Fibroblast of peridontal ligament (primary cell): ENCODE measurements at regions not wholly inside any gene's neighbourhood (a gene's known extent, or its start where the extent isn't known, plus 50 kb on each side); places are given as distances from the start of the nearest gene placed in this dataset.

Experiments used
- DNase-seq: peaks from one replicate; pipeline ENCODE4 v3.0.0-alpha.2; 2010; ENCODE audit errors: extremely low read depth

- DNase-seq, result no peak
Observed at GRCh38 chr14:104439625-104440024, 139.9 kb upstream of the C14orf180 start.

GRCh38 chr14:104440297-104440956 is 139.1 kb upstream of the C14orf180 start:
- DNase-seq, result no peak

GRCh38 chr14:104441275-104442106 is 138.1 kb upstream of the C14orf180 start:
- no peak for DNase-seq

GRCh38 chr14:104442107-104442551 is 137.4 kb upstream of the C14orf180 start:
- no peak for DNase-seq

- DNase-seq, result no peak
Observed at GRCh38 chr14:104442631-104443390, 136.8 kb upstream of the C14orf180 start.

- DNase-seq, result no peak
Observed at GRCh38 chr14:104443391-104444158, 136.0 kb upstream of the C14orf180 start.

- DNase-seq, result no peak
Observed at GRCh38 chr14:104444159-104445030, 135.2 kb upstream of the C14orf180 start.

- DNase-seq, result no peak
Observed at GRCh38 chr14:104445086-104445485, 134.5 kb upstream of the C14orf180 start.

- no peak for DNase-seq
Observed at GRCh38 chr14:104445832-104446381, 133.7 kb upstream of the C14orf180 start.

GRCh38 chr14:104446611-104447010 is 133.0 kb upstream of the C14orf180 start:
- DNase-seq, result no peak

- no peak for DNase-seq
Observed at GRCh38 chr14:104447750-104448149, 131.8 kb upstream of the C14orf180 start.

- DNase-seq, result no peak
Observed at GRCh38 chr14:104448321-104448720, 131.2 kb upstream of the C14orf180 start.

- DNase-seq, result no peak
Observed at GRCh38 chr14:104448721-104449120, 130.8 kb upstream of the C14orf180 start.

GRCh38 chr14:104450811-104451401 is 128.7 kb upstream of the C14orf180 start:
- DNase-seq, result no peak

GRCh38 chr14:104451474-104451873 is 128.1 kb upstream of the C14orf180 start:
- DNase-seq, result no peak

GRCh38 chr14:104458845-104459244 is 120.7 kb upstream of the C14orf180 start:
- no peak for DNase-seq

- DNase-seq, result no peak
Observed at GRCh38 chr14:104460791-104461651, 118.5 kb upstream of the C14orf180 start.

- DNase-seq, result no peak
Observed at GRCh38 chr14:104461676-104462449, 117.7 kb upstream of the C14orf180 start.
